ENCODE measurements at regions not wholly inside any gene's neighbourhood (a gene's known extent, or its start where the extent isn't known, plus 50 kb on each side); places are given as distances from the start of the nearest gene placed in this dataset.

DNA sequence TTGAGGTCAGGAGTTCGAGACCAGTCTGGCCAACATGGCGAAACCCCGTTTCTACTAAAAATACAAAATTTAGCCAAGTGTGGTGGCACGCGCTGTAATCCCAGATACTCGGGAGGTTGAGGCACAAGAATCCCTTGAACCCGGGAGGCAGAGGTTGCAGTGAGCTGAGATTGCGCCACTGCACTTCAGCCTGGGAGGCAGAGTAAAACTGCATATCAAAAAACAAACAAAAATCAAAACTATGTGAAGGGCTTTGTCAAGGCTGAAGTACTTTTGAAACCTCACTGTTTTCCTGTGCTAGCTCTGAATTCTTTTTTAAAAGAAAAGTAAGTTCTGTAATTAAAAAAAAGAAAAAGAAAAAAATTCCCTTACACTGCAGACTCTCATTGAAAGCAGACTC, 65.1 kb upstream of the KLF4 start:
- no peak overlapping the region for H3K27ac ChIP-seq (ENCODE audit: control insufficient read depth, insufficient read depth, low read length)
- no peak overlapping the region for H3K9ac ChIP-seq (ENCODE audit: control insufficient read depth, extremely low read depth, insufficient read depth, low read length)
- dilution Hi-C loops (cut with MboI; ENCODE audit: extremely low pct_ligation_motif_present, low sequenced_read_pairs), result no loop called here
- H3K4me1 ChIP-seq (ENCODE audit: control insufficient read depth, extremely low read depth, insufficient read depth, low read length), result peaks cover 13% of the 10 kb centered on the region
- H3K9me1 ChIP-seq (ENCODE audit: control insufficient read depth, extremely low read depth, insufficient read depth, low read length), result no peaks in the 10 kb centered on the region
- TF ChIP-seq, protein P1, sequence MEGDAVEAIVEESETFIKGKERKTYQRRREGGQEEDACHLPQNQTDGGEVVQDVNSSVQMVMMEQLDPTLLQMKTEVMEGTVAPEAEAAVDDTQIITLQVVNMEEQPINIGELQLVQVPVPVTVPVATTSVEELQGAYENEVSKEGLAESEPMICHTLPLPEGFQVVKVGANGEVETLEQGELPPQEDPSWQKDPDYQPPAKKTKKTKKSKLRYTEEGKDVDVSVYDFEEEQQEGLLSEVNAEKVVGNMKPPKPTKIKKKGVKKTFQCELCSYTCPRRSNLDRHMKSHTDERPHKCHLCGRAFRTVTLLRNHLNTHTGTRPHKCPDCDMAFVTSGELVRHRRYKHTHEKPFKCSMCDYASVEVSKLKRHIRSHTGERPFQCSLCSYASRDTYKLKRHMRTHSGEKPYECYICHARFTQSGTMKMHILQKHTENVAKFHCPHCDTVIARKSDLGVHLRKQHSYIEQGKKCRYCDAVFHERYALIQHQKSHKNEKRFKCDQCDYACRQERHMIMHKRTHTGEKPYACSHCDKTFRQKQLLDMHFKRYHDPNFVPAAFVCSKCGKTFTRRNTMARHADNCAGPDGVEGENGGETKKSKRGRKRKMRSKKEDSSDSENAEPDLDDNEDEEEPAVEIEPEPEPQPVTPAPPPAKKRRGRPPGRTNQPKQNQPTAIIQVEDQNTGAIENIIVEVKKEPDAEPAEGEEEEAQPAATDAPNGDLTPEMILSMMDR (optimal IDR thresholded peaks at IDR 0.05 in 1 of 3, IDR thresholded peaks at IDR 0.05 in 1 of 3, conservative IDR thresholded peaks at IDR 0.05 in 1 of 3; ENCODE audit: extremely low read depth in 1 of 3, insufficient read depth in 2 of 3, low read length in 3 of 3), result no peak
- no peak for TF ChIP-seq EZH2 (IDR thresholded peaks at IDR 0.05; ENCODE audit: low read length)
- H3K9me3 ChIP-seq (ENCODE audit: control insufficient read depth, low read depth, low read length), result no peaks in the 10 kb centered on the region
- H2AFZ ChIP-seq (ENCODE audit: control insufficient read depth, low read length), result no peak overlapping the region
- FAIRE-seq (no peak), DNase-seq (ENCODE audit: low read depth, low spot score) (no peak)
- H3K79me2 ChIP-seq (ENCODE audit: control insufficient read depth, insufficient read depth, low read length), result no peaks in the 10 kb centered on the region
- no peaks in the 10 kb centered on the region for H3K27me3 ChIP-seq (ENCODE audit: control insufficient read depth, extremely low read depth, insufficient read depth, low read length)
- H3K4me2 ChIP-seq (ENCODE audit: control insufficient read depth, extremely low read depth, insufficient read depth, low read depth, low read length), result no peak overlapping the region
- no peaks in the 10 kb centered on the region for H3K36me3 ChIP-seq (ENCODE audit: control insufficient read depth in 2 of 2, extremely low read depth in 1 of 2, insufficient read depth in 2 of 2, low read length in 2 of 2)
- H4K20me1 ChIP-seq (ENCODE audit: control insufficient read depth, extremely low read depth, insufficient read depth, low read length), result no peaks in the 10 kb centered on the region
- no peak overlapping the region for H3K4me3 ChIP-seq (ENCODE audit: control insufficient read depth in 2 of 3, extremely low read depth in 1 of 3, insufficient read depth in 2 of 3, low read depth in 1 of 3, low read length in 3 of 3)

DNA sequence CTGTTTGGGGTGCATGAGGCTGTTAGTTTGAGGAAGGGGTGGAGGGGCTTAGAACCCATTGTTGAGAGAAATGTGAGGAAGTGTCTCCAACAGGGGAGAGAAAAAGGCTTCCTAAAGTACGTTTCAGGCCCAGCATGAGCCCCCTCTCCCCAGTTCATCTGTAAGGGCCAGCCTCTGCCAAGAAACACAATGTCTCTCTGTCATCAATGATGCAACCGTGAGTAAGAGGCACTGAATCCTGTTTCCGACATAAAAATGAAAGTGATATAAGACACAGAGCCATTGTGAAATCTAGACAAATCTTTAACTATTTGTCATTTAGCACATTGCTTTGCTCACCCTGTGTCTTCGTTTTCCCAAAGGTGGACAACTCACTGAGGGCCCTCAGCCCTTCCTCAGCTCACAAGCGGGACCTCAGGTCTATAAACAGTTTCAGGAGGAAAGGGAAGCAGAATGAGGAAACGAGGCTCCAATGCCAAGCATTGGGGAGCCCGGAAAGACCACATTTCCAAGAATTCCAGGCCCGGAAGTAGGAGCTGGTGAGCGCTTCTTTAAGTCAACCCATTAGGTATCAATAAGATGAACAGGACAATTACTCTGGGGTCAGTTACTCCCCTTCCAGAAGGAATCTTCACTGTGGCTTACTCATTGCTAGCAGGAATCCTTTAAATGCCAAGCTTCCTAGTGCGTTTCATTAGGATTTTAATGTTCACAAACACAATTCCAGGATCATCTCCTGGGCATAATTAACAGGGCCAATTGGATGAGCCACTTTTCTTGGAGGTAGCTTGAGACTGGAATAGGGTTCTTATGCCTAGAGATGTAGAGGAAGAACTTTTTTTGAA, 59.0 kb upstream of the KLF4 start:
- DNase-seq (ENCODE audit: low read depth, low spot score), result no peak
- peak; percentile 62 for FAIRE-seq
- H3K9ac ChIP-seq (ENCODE audit: control insufficient read depth, extremely low read depth, insufficient read depth, low read length), result peak overlapping the region; percentile 19

More for the DNA sequence above, 59.0 kb upstream of the KLF4 start:
- H3K27ac ChIP-seq (ENCODE audit: control insufficient read depth, insufficient read depth, low read length), result peak overlapping the region; percentile 68
- TF ChIP-seq, protein P1 (optimal IDR thresholded peaks at IDR 0.05 in 1 of 3, IDR thresholded peaks at IDR 0.05 in 1 of 3, conservative IDR thresholded peaks at IDR 0.05 in 1 of 3; ENCODE audit: extremely low read depth in 1 of 3, insufficient read depth in 2 of 3, low read length in 3 of 3), result no peak
- TF ChIP-seq EZH2 (IDR thresholded peaks at IDR 0.05; ENCODE audit: low read length), result no peak
- no peak overlapping the region for H2AFZ ChIP-seq (ENCODE audit: control insufficient read depth, low read length)
- no peaks in the 10 kb centered on the region for H3K9me1 ChIP-seq (ENCODE audit: control insufficient read depth, extremely low read depth, insufficient read depth, low read length)
- no peaks in the 10 kb centered on the region for H3K79me2 ChIP-seq (ENCODE audit: control insufficient read depth, insufficient read depth, low read length)
- no peaks in the 10 kb centered on the region for H3K27me3 ChIP-seq (ENCODE audit: control insufficient read depth, extremely low read depth, insufficient read depth, low read length)
- dilution Hi-C loops (cut with MboI; ENCODE audit: extremely low pct_ligation_motif_present, low sequenced_read_pairs), result no loop called here
- peaks cover 15% of the 10 kb centered on the region for H3K4me1 ChIP-seq (ENCODE audit: control insufficient read depth, extremely low read depth, insufficient read depth, low read length)
- no peaks in the 10 kb centered on the region for H3K36me3 ChIP-seq (ENCODE audit: control insufficient read depth in 2 of 2, extremely low read depth in 1 of 2, insufficient read depth in 2 of 2, low read length in 2 of 2)
- H4K20me1 ChIP-seq (ENCODE audit: control insufficient read depth, extremely low read depth, insufficient read depth, low read length), result no peaks in the 10 kb centered on the region
- peak overlapping the region; percentile 72 for H3K4me2 ChIP-seq (ENCODE audit: control insufficient read depth, extremely low read depth, insufficient read depth, low read depth, low read length)
- H3K4me3 ChIP-seq (ENCODE audit: control insufficient read depth in 2 of 3, extremely low read depth in 1 of 3, insufficient read depth in 2 of 3, low read depth in 1 of 3, low read length in 3 of 3), result peak overlapping the region in 2 of 3 experiments; percentile 15 to 19
- no peaks in the 10 kb centered on the region for H3K9me3 ChIP-seq (ENCODE audit: control insufficient read depth, low read depth, low read length)

Data from keratinocyte (primary cell).